RCC 7860 (cell line): ENCODE measurements at regions not wholly inside any gene's neighbourhood (a gene's known extent, or its start where the extent isn't known, plus 50 kb on each side); places are given as distances from the start of the nearest gene placed in this dataset.
A peak's percentile ranks its signal among the peaks of the same experiment; 100 is the strongest.
"Not testable (repeated sequence)": the region's sequence is repeated elsewhere in the genome, so short reads cannot be mapped to it uniquely, and the experiment has no call there.

ENCODE experiments used
- DNase-seq: peaks from one replicate; pipeline ENCODE4 v3.0.0-alpha.2; 2015; ENCODE audit warnings: low spot score
- FAIRE-seq: peaks from 2 replicates; lab custom pipeline; 2012; peaks lifted over from hg19 to GRCh38; lab: Jason Lieb, UNC

- FAIRE-seq (no peak), DNase-seq (no peak)
These were observed 55.0 kb upstream of the IL33 start for GRCh38 chr9:6160579-6160978.

GRCh38 chr9:6153425-6153824 is 62.2 kb upstream of the IL33 start:
- DNase-seq (peak; percentile 78), FAIRE-seq (peak; percentile 90)

- no peak for FAIRE-seq
- no peak for DNase-seq
These were observed 62.8 kb upstream of the IL33 start for GRCh38 chr9:6152788-6153187.

DNA sequence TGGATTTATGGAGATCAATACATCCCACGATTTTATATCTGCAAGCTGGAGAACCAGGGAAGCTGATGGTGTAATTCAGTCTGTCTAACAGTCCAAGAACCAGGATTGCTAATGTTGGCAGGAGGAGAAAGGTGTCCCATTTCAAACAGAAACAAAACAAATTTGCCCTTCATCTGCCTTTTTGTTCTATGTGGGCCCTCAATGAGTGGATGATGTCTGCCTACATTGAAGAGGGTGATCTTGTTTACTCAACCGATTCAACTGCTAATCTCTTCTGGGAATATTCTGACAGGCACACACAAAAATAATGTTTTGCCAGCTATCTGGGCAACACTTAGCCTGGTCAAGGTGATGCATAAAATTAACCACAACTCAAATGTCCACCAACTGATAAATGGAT is 65.1 kb upstream of the IL33 start:
- no peak for DNase-seq
- FAIRE-seq = no peak

GRCh38 chr9:6149315-6149714 is 66.3 kb upstream of the IL33 start:
- FAIRE-seq = no peak
- no peak for DNase-seq

GRCh38 chr9:6147846-6148245 is 67.8 kb upstream of the IL33 start:
- no peak for FAIRE-seq

DNA sequence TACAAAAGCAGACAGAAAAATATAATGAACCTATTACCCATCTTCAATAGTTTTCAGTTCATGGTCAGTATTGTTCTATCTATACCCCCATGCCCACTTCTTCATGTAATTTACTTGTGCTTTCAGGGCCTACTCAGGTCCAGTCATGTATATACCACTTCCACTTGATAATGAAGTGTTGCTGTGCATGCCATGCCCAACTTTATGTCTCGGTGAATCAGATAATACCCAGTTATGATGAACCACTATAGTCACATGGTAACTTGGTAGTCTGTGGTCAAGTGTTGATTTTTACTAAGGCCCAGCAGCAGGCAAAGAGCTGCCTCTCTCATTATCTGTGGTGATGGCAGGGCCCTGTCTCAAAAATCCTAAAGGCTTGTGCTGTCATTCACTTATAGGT is 70.7 kb upstream of the IL33 start:
- FAIRE-seq = no peak

More at GRCh38 chr9:6147846-6148245, 67.8 kb upstream of the IL33 start:
- DNase-seq = no peak

DNA sequence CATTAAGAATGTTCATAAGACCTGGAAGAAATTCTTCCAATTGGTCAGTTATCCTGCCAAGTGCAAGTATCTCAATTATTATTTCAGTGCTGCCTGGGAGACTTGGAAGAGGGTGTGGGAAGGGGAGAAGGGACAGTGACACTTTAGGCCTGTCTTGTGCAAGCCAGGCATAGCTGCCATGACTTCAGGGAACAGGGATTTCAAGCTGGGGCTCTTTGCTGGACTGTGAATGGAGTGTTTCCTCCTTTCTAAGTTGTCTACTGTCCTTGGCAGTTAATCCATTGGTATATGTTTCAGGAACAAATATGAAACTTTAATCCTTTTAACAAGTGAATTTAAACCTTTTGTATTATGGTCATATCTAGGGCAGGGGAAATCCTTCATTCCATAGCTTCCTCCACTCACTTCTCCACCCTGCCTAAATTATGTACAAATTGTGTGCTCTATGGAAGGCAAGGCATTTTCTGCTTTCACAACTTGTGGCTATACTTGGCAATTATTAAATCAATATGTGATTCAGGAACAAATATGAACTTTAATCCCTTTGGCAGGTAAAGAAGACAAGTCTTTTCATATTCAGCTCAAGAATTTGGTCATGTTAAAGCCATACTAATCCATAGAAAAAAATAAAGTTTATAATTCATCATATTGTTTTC is 72.7 kb upstream of the IL33 start:
- FAIRE-seq (no peak), DNase-seq (no peak)

More for the DNA sequence above, 70.7 kb upstream of the IL33 start:
- DNase-seq = no peak

GRCh38 chr9:6135780-6136179 is 79.8 kb upstream of the IL33 start:
- not testable (repeated sequence) for DNase-seq, FAIRE-seq

DNA sequence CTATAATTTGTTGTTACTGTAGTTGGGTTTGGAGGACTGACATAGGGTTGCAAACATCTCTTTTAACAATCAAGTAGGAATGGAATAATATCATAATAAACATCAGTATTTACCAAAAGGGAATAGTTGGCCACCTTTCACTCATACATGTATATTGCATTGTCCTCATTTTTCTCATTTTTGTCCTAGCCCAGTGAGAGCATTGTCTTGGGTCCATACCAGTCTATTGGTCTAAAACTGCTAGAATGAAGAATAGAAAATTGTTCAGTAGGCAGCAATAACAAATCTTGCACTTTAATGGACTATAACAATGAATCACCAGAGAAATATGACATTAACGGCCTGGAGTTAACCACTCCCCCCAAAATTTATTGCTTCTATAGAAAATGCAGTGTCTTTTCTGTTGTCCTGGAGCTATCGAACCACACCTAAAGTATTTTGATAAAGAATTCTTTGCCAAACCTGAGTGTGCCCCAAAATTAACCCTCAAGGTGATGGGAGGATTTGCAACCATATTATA is 80.9 kb upstream of the IL33 start:
- DNase-seq = no peak
- FAIRE-seq = no peak

- DNase-seq (peak; percentile 67), FAIRE-seq (peak; percentile 88)
These were observed 82.1 kb upstream of the IL33 start for GRCh38 chr9:6133346-6134063.

DNA sequence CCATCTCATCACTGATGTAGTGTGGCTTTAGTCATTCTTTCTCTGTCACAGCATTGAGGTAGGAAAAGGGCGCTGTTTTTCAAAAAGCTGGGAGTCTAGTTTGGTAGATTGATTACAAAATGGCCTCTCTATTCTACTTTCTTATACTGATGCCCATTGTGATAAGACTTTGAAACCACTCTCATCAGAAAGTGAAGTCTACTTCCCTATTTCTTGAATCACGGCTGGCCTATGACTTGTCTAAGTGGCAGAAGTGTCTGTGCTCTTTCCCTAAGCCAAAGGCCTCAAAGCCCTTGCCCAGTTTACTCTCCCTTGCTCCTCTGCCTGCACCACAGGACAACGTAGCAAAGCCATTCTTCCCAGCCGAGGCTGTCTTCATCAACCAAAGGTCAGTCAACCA is 83.0 kb upstream of the IL33 start:
- no peak for DNase-seq
- FAIRE-seq = no peak

DNA sequence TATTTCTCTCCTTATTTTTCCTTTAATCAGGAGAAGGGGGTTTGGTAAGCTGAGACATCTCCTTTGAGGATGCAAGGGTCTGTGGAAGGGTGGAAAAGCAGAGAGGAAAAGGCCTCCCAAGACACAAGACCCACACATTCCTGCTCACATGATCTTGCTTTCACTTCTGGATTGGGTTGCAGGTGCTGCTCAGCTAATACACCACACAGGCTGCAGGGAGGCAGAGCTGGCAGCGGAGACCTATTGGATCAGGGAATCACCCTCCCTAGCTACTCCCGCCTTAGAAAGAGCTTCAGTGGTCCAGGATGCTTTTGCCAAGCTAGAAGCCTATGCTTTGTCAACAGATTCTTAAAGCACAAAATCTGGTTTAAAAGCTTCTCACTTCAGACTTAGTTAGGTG is 87.6 kb upstream of the IL33 start:
- FAIRE-seq = no peak
- DNase-seq = no peak

- FAIRE-seq = no peak
- no peak for DNase-seq
These were observed 89.2 kb upstream of the IL33 start for GRCh38 chr9:6126377-6126776.

GRCh38 chr9:6123416-6123815 is 92.2 kb upstream of the IL33 start:
- FAIRE-seq (no peak), DNase-seq (no peak)

DNA sequence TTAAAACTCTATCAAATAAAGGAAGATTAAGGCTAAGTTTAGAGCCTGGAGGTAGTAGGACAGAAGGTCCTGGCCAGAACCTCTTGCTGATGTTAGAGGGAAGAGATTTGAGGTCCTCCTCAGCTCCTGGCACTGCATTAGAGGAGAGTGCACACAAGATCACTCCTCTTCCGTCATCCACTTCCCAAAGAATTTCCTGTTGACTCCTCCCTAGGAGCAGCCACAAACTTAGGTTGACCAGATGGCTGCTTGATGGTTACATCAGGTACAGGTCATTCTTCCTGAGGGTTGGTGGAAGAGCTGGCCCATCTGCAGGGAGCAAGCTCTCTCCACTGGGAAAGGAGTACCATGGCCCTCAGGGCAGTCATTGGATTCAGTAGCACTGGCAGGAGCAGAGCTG is 93.9 kb upstream of the IL33 start:
- no peak for DNase-seq
- no peak for FAIRE-seq

GRCh38 chr9:6114424-6114823 is 99.0 kb upstream of the RANBP6 start:
- DNase-seq (no peak), FAIRE-seq (no peak)

GRCh38 chr9:6113819-6114218 is 98.4 kb upstream of the RANBP6 start:
- FAIRE-seq = no peak
- DNase-seq = no peak

DNA sequence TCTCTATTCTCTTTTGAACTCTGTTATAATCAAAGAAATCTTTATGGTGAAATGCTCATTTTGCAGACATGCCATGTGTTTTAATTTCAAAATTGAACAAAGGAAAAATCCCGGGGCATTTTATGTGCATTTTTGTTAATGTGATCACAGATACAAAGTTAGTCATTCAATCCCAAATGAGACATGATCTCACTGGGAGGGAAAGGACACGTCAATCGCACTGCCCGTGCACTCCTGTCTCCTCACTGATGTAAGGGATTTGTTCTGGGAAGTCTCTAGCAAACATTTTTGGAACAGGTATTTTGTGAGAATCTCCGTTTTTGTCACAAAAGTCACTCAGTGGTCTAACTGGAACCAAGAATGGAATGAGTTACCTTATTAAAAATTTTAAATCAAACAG is 97.9 kb upstream of the RANBP6 start:
- DNase-seq = no peak
- FAIRE-seq = no peak

- FAIRE-seq = no peak
- no peak for DNase-seq
These were observed 94.6 kb upstream of the RANBP6 start for GRCh38 chr9:6109986-6110385.

- no peak for FAIRE-seq
- DNase-seq = no peak
These were observed 94.1 kb upstream of the RANBP6 start for GRCh38 chr9:6109571-6109970.

DNA sequence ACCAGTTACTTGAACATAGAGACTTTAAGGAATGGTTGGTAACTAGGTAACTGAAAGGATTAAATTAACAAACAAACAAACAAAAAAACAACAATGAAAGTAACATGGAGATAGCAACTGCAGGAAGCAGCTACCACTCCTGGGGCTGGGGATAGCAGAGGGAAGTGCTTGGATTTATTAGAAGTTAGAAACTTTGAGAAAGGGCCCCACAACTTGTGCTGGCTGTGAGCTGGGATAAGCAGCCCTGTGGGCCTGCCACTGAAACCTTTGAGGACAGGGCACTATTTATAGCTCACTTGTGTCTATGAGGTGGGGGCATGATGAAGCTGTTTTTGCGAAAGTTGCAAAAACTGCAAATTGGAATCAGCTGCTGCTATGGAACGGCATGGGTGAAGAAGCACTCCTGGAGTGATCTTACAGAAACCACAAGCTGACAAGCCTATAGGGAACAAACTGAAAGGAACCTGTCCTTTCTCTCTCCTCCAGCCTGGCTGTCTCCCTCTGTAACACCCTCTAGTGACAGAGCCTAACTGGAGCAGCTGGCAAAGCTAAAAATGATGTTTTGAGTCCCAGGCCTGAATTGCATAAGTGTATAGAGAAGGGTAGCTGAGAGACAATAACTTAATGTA is 91.4 kb upstream of the RANBP6 start:
- FAIRE-seq (no peak), DNase-seq (peak; percentile 34)
